Skeletal muscle cell (primary cell): ENCODE measurements at regions not wholly inside any gene's neighbourhood (a gene's known extent, or its start where the extent isn't known, plus 50 kb on each side); places are given as distances from the start of the nearest gene placed in this dataset.

Experiments used
- DNase-seq: peaks from one replicate; pipeline ENCODE4 v3.0.0-alpha.2; 2010; ENCODE audit warnings: low read depth
- H3K4me3 ChIP-seq: 2 replicates; pipeline ENCODE4 v1.5.1; 2011; ENCODE audit warnings: low read depth, mild to moderate bottlenecking, control low read depth, low read length, moderate library complexity

DNA sequence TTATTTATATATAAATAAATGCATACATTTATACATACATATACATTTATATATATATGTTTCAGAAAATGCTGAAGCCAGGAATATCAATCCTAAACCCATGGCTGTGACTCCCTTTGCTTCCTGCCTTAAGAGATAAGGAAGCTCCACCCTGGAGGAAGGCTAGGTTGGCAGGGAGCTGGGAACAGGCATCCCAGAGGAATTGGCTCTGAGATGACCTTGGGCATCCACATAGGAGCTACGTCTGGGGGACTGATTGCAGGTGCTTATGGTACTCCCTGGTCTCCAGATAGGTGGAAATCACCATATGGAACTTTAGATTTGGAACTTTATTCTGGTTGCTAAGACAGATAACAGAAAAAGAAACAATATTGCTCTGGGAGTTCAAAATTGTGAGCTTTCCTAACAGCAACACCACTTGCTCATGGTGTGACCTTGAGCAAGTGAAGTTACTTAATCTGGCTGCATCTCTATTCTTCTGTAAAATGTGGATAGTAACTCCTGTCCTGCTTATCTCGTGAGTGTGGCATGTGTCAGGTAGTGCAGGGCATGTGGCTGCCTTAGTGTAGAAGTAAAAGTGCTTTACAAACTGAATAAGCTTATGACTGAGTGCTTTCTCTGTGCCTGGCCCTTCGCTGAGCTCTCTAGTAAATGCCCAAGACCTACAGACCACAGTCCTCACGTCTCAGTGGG is 341.0 kb downstream of the MEIS1 start:
- H3K4me3 ChIP-seq, result no peak overlapping the region
- DNase-seq, result no peak

- no peak overlapping the region for H3K4me3 ChIP-seq
- DNase-seq, result no peak
Observed at GRCh38 chr2:66781804-66782203, 346.9 kb downstream of the MEIS1 start.

DNA sequence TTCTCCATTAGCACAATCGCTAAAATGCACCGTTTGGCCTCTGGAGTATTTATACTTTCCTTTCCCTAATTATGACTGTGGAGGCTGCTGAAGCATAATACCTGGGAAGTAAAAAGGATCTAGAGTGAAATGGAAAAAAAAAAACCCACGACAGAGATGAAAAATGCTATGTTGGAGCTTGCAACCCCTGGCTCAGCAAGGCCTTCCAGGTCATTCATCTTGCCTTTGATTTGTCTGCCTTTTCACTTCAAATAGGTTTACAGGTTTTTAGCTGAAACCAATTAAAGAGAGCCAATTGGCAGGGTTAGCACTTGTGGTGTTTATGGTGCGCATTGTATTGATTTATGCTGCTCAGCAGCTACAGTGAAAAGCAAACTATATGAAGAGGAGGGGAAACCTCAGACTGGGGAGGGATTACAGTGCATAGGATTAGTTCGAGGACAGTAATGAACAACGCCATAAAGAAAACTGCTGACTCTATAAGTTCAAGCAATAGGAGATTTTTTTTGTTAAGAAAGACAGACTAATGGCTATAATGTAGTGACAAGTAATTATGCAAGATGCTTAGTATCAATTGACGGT is 347.9 kb downstream of the MEIS1 start:
- DNase-seq, result no peak
- no peak overlapping the region for H3K4me3 ChIP-seq

GRCh38 chr2:66789741-66790140 is 354.8 kb downstream of the MEIS1 start:
- DNase-seq, result no peak
- no peak overlapping the region for H3K4me3 ChIP-seq

DNA sequence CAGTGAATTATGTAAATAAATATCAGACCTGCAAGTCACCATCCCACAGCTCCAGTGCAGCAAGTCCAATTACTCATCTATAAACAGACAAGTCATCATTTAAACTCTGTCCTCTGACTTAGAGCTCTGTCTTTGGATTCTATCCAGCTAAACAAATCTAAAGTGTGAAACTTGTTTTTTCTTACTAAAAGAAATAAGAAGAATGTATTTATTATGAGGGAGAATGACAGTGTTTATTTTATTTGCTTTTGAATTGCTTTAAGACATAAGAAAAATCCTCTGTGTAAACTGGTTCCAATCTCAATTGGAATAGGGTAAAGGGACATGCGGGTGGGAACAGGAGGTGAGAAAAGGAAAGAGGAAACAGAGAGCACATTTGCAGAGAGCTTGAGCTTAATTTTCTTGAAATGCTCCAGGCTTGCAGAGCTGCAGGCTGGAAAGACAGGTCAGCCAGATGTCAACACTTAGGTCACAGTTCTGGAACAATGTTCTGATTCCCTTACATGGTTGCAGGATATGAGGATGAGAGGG is 355.8 kb downstream of the MEIS1 start:
- H3K4me3 ChIP-seq, result no peak overlapping the region
- peak; percentile 40 for DNase-seq

DNA sequence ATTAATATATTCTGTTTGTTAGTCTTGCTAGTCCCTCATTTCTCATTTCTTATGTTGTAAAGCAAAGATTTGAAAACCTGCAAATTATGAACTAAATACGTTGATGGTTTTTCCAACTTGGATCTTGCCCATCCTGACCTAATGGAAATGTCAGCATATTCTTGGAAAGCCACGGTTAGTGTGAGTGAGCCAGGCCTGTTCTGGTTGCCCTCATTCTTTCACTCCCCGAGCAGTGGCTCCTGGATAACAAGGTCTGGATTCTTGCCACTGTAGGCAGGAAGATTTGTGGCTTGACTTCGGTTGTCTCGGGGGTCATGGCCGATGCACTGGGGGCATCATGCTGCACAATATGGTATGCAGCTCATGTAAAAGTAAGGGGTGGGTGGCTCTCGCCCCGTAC is 359.1 kb downstream of the MEIS1 start:
- H3K4me3 ChIP-seq, result no peak overlapping the region
- DNase-seq, result no peak

- no peak for DNase-seq
Observed at GRCh38 chr2:66794551-66794950, 359.6 kb downstream of the MEIS1 start.

DNA sequence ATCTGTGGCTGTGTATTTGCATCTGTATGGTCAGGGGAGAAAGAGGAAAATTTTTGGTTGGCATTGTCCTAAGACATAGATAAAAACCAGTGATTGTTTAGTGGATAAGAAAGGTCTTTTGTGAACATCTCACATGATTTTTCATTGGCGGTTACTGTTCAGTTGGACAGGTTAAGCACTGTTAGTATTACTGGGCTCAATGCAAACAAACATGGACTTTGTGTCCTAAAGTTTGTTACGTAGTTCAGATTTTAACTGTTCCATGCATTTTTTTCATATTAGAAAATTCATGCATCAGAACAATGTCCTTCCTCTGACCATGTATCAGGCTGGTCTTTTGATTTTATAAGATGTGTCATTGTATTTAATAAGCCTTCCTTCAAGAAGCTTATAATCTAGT is 368.0 kb downstream of the MEIS1 start:
- no peak for DNase-seq
- no peak overlapping the region for H3K4me3 ChIP-seq

More at GRCh38 chr2:66794551-66794950, 359.6 kb downstream of the MEIS1 start:
- no peak overlapping the region for H3K4me3 ChIP-seq

- DNase-seq, result no peak
- H3K4me3 ChIP-seq, result no peak overlapping the region
Observed at GRCh38 chr2:66803726-66804125, 368.8 kb downstream of the MEIS1 start.

GRCh38 chr2:66805016-66805865 is 370.3 kb downstream of the MEIS1 start:
- no peak for DNase-seq
- no peak overlapping the region for H3K4me3 ChIP-seq

- no peak for DNase-seq
- H3K4me3 ChIP-seq, result no peak overlapping the region
Observed at GRCh38 chr2:66805968-66806367, 371.0 kb downstream of the MEIS1 start.

DNA sequence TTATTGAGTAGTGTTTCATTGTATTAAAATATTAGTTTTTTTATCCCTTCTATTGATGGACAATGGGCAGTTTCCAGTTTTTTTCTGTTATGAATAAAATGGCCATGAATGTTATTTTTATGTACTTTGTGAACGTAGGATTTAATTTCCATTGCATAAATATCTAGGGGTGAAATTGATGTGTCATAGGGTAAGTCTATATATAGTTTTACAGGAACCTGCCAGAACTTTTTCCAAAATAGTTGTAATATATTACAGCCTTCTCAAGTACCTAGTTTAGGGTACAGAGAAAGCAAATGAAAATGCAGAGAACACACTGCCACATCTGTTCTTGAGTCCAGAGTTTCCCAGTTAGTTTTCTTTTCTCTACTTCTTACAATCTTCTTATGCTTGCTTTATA is 378.6 kb downstream of the MEIS1 start:
- no peak overlapping the region for H3K4me3 ChIP-seq
- DNase-seq, result no peak

GRCh38 chr2:66813976-66814375 is 379.1 kb downstream of the MEIS1 start:
- no peak overlapping the region for H3K4me3 ChIP-seq
- DNase-seq, result no peak

GRCh38 chr2:66814916-66815315 is 380.0 kb downstream of the MEIS1 start:
- H3K4me3 ChIP-seq, result no peak overlapping the region
- DNase-seq, result no peak

- DNase-seq, result no peak
- H3K4me3 ChIP-seq, result no peak overlapping the region
Observed at GRCh38 chr2:66815886-66816285, 381.0 kb downstream of the MEIS1 start.

GRCh38 chr2:66821168-66821567 is 386.2 kb downstream of the MEIS1 start:
- DNase-seq, result no peak
- no peak overlapping the region for H3K4me3 ChIP-seq

GRCh38 chr2:66822186-66822585 is 387.3 kb downstream of the MEIS1 start:
- H3K4me3 ChIP-seq, result no peak overlapping the region
- DNase-seq, result no peak

- DNase-seq, result no peak
- H3K4me3 ChIP-seq, result no peak overlapping the region
Observed at GRCh38 chr2:66824926-66825325, 390.0 kb downstream of the MEIS1 start.

DNA sequence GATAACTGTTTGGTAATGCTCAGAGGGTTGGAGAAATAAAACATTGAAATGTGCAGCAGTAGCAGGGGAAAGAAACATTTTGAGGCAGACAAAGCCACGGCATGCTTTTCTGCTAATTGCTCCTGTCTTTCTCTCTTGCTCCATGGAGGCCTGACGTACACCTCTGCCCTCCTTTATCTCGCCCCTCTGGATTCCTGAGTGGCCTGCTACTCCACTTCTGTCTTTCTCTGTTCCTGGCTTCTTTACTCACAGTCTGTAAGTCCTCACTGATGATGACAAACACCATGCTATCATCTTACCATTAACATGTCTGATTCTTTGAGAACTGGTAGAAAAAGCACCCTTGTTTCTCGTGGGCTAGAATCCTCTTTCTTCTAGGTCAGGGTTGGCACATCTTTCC is 392.9 kb downstream of the MEIS1 start:
- no peak overlapping the region for H3K4me3 ChIP-seq
- DNase-seq, result no peak

GRCh38 chr2:66828876-66829275 is 394.0 kb downstream of the MEIS1 start:
- DNase-seq, result no peak
- H3K4me3 ChIP-seq, result no peak overlapping the region
